ENCODE measurements at regions not wholly inside any gene's neighbourhood (a gene's known extent, or its start where the extent isn't known, plus 50 kb on each side); places are given as distances from the start of the nearest gene placed in this dataset.

DNA sequence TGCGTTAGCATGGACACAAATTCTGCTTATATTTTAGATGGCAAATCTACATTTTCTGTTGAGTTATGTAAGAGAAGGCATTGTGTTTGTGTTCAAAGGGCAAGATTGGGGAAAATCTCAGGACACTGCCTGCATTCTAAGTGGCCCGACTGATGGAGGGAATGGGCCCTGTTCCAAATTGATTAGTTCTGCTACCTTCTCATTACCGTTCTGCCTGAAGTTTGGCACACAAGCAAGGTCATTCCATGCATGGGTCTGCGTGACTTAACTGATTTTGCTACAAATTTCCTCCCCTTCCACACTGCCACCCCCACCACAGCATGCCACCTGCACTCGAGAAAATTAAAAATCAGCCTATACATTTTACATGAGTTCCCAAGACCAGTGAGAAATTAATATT, 409.9 kb downstream of the BRINP1 start:
- H3K36me3 ChIP-seq (ENCODE audit: control insufficient read depth, insufficient read depth, low read length), result no peaks in the 10 kb centered on the region
- no peak for TF ChIP-seq SIN3A (IDR thresholded peaks at IDR 0.05; ENCODE audit: borderline replicate concordance, insufficient read depth, low read depth, low read length)
- TF ChIP-seq REST (IDR thresholded peaks at IDR 0.05; ENCODE audit: insufficient read depth in 1 of 2, low read depth in 2 of 2, low read length in 1 of 2), result no peak
- no peak for TF ChIP-seq POLR2AphosphoS5 (IDR thresholded peaks at IDR 0.05; ENCODE audit: low read depth, low read length)
- no peak for TF ChIP-seq TCF7L2 (IDR thresholded peaks at IDR 0.05; ENCODE audit: low read depth, low read length)
- TF ChIP-seq CTCF (IDR thresholded peaks at IDR 0.05), result no peak
- H3K27ac ChIP-seq (ENCODE audit: low read length), result no peak overlapping the region
- in situ Hi-C loops (cut with HindIII; ENCODE audit: low pct_unique_long_range_greater_than_20kb, low sequenced_read_pairs) (no loop called here), intact Hi-C loops (cut with micrococcal nuclease; ENCODE audit: unreplicated experiment) (no loop called here)
- POLR2A ChIA-PET, result no interaction called here
- H3K4me3 ChIP-seq (ENCODE audit: low read depth in 2 of 2, low read length in 2 of 2), result no peak overlapping the region
- CTCF ChIA-PET, result no interaction called here
- DNase-seq (ENCODE audit: low read depth, low spot score) (no peak), ATAC-seq (no peak)
- no TSS peak for BruUV-seq (replicated peaks)
- no peaks in the 10 kb centered on the region for H3K4me1 ChIP-seq (ENCODE audit: control insufficient read depth, insufficient read depth, low read length)
- no peaks in the 10 kb centered on the region for H3K9me3 ChIP-seq (ENCODE audit: control insufficient read depth, insufficient read depth, low read depth, low read length)
- H3K27me3 ChIP-seq (ENCODE audit: control insufficient read depth, insufficient read depth, low read length), result no peaks in the 10 kb centered on the region

DNA sequence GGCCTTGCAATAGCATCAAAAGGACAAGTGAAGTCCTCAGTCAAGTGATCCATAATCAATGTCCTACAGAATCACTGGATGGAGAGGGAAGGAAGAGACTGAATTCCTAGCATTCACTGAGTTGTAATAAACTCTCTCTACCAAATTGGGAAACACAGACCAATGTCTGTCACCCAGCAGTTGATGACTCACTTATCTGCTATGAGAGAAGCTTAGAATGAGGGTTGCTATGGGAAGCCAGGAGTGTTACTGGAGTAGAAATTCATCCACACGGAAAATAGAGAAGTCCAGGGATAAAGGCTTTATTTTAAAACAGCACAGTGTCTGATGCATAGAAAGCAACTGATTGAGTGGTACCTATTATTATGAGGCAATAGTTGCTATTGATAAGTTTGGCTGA, 407.4 kb downstream of the BRINP1 start:
- BruUV-seq (replicated peaks), result no TSS peak
- H3K4me1 ChIP-seq (ENCODE audit: control insufficient read depth, insufficient read depth, low read length), result no peaks in the 10 kb centered on the region
- H3K9me3 ChIP-seq (ENCODE audit: control insufficient read depth, insufficient read depth, low read depth, low read length), result no peaks in the 10 kb centered on the region
- no peaks in the 10 kb centered on the region for H3K36me3 ChIP-seq (ENCODE audit: control insufficient read depth, insufficient read depth, low read length)
- intact Hi-C loops (cut with micrococcal nuclease; ENCODE audit: unreplicated experiment) (no loop called here), in situ Hi-C loops (cut with HindIII; ENCODE audit: low pct_unique_long_range_greater_than_20kb, low sequenced_read_pairs) (no loop called here)
- H3K27me3 ChIP-seq (ENCODE audit: control insufficient read depth, insufficient read depth, low read length), result no peaks in the 10 kb centered on the region
- H3K27ac ChIP-seq (ENCODE audit: low read length), result no peak overlapping the region
- no peak overlapping the region for H3K4me3 ChIP-seq (ENCODE audit: low read depth in 2 of 2, low read length in 2 of 2)
- DNase-seq (ENCODE audit: low read depth, low spot score) (peak; percentile 2), ATAC-seq (no peak)
- POLR2A ChIA-PET, result no interaction called here
- TF ChIP-seq REST (IDR thresholded peaks at IDR 0.05; ENCODE audit: insufficient read depth in 1 of 2, low read depth in 2 of 2, low read length in 1 of 2) (no peak), CTCF (IDR thresholded peaks at IDR 0.05) (no peak), TCF7L2 (IDR thresholded peaks at IDR 0.05; ENCODE audit: low read depth, low read length) (no peak), POLR2AphosphoS5 (IDR thresholded peaks at IDR 0.05; ENCODE audit: low read depth, low read length) (no peak), SIN3A (IDR thresholded peaks at IDR 0.05; ENCODE audit: borderline replicate concordance, insufficient read depth, low read depth, low read length) (no peak)
- CTCF ChIA-PET, result no interaction called here

Data from Panc1 (cell line).